ENCODE measurements at regions not wholly inside any gene's neighbourhood (a gene's known extent, or its start where the extent isn't known, plus 50 kb on each side); places are given as distances from the start of the nearest gene placed in this dataset.

GRCh38 chr4:42331914-42332368, 65.3 kb upstream of the SHISA3 start:
- no peaks in the 10 kb centered on the region for H3K27me3 ChIP-seq (ENCODE audit: control insufficient read depth, insufficient read depth, low read length)
- H3K36me3 ChIP-seq (replicated peaks; ENCODE audit: control insufficient read depth, insufficient read depth, low read length), result no peaks in the 10 kb centered on the region
- no peak for DNase-seq
- no peak overlapping the region for H3K4me3 ChIP-seq (ENCODE audit: insufficient read depth, low read depth, low read length)

DNA sequence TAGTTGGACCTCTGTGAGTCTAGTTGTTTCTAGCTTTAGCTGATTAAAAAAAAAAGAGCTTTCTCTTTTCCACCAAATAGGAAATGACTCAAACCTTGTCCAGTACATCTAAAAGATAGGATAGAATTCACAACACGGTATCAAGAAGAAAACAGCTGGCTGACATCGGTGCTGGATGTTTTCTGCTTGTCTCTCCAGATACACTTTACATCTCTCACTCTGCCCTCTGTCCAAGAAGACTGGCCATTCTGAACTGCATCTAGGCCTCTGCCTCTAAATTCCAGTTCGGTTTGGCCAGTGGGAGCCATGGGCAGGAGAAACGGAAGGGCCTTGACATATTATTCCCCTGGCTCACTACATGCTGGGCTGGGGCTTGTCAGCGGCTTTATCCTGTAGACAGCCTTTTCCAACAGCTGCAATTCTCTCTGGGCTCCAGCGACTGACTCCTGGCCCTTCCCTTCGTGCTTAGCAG, 57.3 kb upstream of the SHISA3 start:
- peak; percentile 52 for DNase-seq
- Histone ChIP-seq H3K4me3 (ENCODE audit: insufficient read depth, low read depth, low read length) (no peak overlapping the region), H3K27me3 (ENCODE audit: control insufficient read depth, insufficient read depth, low read length) (no peaks in the 10 kb centered on the region), H3K36me3 (replicated peaks; ENCODE audit: control insufficient read depth, insufficient read depth, low read length) (no peaks in the 10 kb centered on the region)

DNA sequence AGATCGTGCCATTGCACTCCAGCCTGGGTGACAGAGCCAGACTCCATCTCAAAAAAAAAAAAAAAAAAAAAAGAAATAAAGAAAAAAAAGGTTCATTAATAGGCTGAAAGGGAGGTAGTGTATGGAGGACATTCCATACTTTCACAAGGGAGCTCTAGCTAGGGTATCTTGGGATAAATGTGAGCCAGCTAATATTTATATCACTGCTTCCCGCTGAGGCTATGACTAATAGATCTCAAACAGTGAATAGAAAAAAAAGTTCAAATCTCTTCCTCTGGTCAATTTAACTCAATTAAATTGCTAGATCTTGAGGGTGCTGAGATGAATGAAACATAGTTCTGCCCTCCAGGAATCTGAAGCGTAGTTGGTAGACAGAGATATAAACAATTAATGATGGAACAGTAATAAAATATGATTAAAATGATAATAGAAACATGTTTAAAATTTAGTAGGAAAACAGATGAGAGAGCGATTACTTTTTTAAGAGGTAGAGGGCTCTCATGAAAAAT, 55.7 kb upstream of the SHISA3 start:
- Histone ChIP-seq H3K36me3 (replicated peaks; ENCODE audit: control insufficient read depth, insufficient read depth, low read length) (no peaks in the 10 kb centered on the region), H3K4me3 (ENCODE audit: insufficient read depth, low read depth, low read length) (no peak overlapping the region), H3K27me3 (ENCODE audit: control insufficient read depth, insufficient read depth, low read length) (no peaks in the 10 kb centered on the region)
- DNase-seq, result no peak

DNA sequence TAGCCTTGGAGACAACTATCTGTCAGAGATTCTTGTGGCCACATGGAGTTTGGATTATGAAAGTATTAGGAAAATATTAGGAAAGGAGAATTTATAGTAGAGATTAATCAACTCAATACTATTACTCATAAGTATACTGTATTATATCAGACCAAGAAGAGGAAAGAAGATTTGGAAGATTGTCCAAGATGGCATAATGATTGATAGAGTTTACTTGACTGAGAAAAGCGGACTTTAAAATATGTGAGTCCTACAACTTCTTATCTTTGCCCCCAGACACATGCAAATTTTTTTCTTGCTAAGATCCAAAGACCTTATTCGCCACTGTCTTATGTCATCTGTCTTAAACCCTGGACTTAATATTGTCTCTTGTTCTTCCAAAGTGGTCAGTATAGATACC, 54.8 kb upstream of the SHISA3 start:
- H3K4me3 ChIP-seq (ENCODE audit: insufficient read depth, low read depth, low read length), result no peak overlapping the region
- no peaks in the 10 kb centered on the region for H3K36me3 ChIP-seq (replicated peaks; ENCODE audit: control insufficient read depth, insufficient read depth, low read length)
- DNase-seq, result no peak

GRCh38 chr4:42344309-42344708, 53.0 kb upstream of the SHISA3 start:
- Histone ChIP-seq H3K27me3 (ENCODE audit: control insufficient read depth, insufficient read depth, low read length) (no peaks in the 10 kb centered on the region), H3K36me3 (replicated peaks; ENCODE audit: control insufficient read depth, insufficient read depth, low read length) (no peaks in the 10 kb centered on the region)
- no peak for DNase-seq

More for the DNA sequence above, 54.8 kb upstream of the SHISA3 start:
- H3K27me3 ChIP-seq (ENCODE audit: control insufficient read depth, insufficient read depth, low read length), result no peaks in the 10 kb centered on the region

DNA sequence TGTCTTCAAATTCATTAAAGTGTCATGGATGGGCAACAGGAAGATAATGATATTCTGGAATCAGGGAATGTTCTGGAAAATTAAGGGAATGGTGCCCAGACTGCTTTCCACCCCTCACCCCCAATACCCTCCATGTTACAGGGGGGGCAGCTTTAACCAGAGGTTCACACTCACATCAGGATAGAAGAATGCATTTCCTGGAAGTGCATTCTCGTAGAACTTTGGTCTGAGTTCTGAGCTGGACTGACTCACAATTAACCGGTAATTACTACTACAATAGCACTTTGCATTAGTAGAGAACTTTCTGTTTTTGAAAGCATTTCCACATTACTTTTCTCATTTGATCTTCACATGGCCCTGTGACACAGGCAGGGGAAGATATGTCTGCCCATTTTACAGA, 52.5 kb upstream of the SHISA3 start:
- DNase-seq, result no peak

More at GRCh38 chr4:42344309-42344708, 53.0 kb upstream of the SHISA3 start:
- no peak overlapping the region for H3K4me3 ChIP-seq (ENCODE audit: insufficient read depth, low read depth, low read length)

DNA sequence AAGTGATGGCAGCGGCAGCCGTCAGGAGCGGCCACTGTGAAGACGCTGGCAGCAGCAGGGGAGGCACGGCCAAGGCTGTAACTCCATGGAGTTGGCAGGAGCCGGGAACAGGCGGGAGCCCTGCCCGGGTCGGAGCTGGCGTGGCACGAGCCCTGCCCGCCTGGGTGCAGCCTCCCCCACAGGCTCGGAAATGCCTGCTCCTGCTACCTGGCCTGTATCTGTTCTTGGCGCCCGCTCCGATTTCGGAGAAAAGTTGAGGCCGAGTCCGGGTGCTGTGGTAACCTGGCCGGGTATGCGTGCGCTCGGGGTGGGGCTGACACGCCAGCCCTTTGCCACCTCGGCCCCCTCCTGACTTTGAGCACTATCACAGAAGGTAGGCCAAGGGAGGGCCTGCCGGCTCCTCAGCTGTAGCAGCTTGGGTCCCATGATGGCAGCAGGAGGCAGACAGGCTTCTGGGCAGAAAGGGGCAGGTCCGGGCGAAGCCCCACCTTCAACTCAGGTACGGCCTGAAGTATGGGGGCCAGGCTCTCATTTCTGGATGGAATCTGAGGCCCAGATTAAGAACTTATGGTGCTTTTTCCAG, 51.2 kb upstream of the SHISA3 start:
- DNase-seq, result no peak
- H3K4me3 ChIP-seq (ENCODE audit: insufficient read depth, low read depth, low read length), result no peak overlapping the region
- no peaks in the 10 kb centered on the region for H3K27me3 ChIP-seq (ENCODE audit: control insufficient read depth, insufficient read depth, low read length)
- no peaks in the 10 kb centered on the region for H3K36me3 ChIP-seq (replicated peaks; ENCODE audit: control insufficient read depth, insufficient read depth, low read length)

More for the DNA sequence above, 52.5 kb upstream of the SHISA3 start:
- H3K4me3 ChIP-seq (ENCODE audit: insufficient read depth, low read depth, low read length), result no peak overlapping the region
- no peaks in the 10 kb centered on the region for H3K36me3 ChIP-seq (replicated peaks; ENCODE audit: control insufficient read depth, insufficient read depth, low read length)
- H3K27me3 ChIP-seq (ENCODE audit: control insufficient read depth, insufficient read depth, low read length), result no peaks in the 10 kb centered on the region

- no peaks in the 10 kb centered on the region for H3K36me3 ChIP-seq (replicated peaks; ENCODE audit: control insufficient read depth, insufficient read depth, low read length)
- no peak overlapping the region for H3K4me3 ChIP-seq (ENCODE audit: insufficient read depth, low read depth, low read length)
- H3K27me3 ChIP-seq (ENCODE audit: control insufficient read depth, insufficient read depth, low read length), result no peaks in the 10 kb centered on the region
- DNase-seq, result no peak
These were observed 50.2 kb upstream of the SHISA3 start for GRCh38 chr4:42347076-42347475.

All from H7 (cell line).